ENCODE measurements at regions not wholly inside any gene's neighbourhood (a gene's known extent, or its start where the extent isn't known, plus 50 kb on each side); places are given as distances from the start of the nearest gene placed in this dataset.
"Not testable (repeated sequence)": the region's sequence is repeated elsewhere in the genome, so short reads cannot be mapped to it uniquely, and the experiment has no call there.

DNA sequence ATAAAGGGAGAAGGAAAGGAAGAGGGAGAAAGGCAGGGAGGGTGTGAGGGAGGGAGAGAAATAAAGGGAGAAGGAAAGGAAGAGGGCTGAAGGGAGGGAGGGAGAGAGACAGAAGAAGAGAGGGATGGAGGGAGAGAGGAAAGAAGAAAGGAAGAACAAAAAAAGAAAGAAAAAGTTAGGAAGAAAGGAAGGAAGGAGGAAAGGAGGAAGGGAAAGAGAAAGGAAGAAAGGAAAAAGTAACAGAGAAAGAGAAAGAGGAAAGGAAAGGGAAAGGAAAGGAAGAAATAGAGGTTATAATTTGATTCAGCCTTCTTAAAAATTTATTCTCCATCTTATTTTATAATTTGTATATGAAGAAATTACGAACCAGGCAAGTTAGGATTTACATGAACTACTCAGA lies 836.6 kb upstream of the C9orf72 start:
- no peak for DNase-seq (ENCODE audit: low read depth in 2 of 3, low spot score in 2 of 3)

DNA sequence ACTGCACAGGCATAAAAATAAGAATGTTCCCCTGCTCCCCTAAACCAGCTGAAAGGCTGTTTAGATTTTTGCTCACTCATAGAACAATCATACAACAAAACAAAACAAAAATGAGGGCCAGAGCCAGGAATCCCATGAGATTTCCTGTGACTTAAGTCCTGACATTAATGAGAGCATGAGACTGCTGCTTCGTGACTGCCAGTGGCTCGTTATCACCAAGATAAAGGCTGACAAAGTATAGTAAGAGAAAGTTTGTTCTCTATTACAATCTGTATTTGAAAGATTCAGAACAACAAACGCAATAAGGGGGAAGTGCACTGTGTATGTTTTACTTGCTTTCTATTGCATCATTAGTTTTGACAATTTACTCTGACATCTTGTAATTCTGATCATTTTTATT lies 837.1 kb upstream of the C9orf72 start:
- no peak for DNase-seq (ENCODE audit: low read depth in 2 of 3, low spot score in 2 of 3)

DNA sequence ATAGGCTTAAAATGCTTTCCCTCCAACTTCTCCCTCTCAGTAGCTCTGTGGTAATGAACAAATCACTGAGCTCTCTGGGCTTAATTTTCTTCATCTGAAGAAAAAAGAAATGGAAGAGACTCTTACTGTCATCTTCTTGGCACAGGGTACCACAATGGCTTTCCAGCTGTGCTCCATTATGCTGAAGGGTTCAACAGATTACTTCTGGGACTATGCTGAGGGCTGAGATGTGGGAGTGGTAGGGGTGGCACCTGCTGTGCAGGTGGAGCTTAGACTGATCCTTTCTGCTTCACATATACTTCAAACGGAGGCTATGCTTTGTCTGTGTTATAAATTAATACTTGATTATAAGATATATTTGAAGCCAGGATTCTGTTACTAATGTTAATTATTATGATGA lies 840.2 kb upstream of the C9orf72 start:
- no peak for DNase-seq (ENCODE audit: low read depth in 2 of 3, low spot score in 2 of 3)

DNA sequence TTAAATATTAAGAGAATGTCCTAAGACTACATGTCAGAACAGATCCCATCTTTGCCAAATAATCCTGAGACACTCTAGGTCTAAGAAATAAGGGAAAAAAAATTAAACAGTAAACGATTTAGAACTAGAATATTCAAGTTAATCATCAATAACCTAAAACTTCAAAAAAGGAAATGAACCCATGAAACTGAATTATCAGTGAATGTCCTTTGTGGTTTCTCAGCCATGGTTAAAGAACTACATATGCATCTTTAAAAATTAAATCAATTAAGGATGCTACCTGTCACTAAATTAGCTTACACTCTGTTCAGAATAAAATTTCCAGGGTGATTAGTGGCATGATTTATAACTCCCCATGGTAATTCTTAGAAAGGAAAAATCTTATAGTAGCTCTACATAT lies 850.0 kb upstream of the C9orf72 start:
- DNase-seq (ENCODE audit: low read depth in 2 of 3, low spot score in 2 of 3), result no peak

DNA sequence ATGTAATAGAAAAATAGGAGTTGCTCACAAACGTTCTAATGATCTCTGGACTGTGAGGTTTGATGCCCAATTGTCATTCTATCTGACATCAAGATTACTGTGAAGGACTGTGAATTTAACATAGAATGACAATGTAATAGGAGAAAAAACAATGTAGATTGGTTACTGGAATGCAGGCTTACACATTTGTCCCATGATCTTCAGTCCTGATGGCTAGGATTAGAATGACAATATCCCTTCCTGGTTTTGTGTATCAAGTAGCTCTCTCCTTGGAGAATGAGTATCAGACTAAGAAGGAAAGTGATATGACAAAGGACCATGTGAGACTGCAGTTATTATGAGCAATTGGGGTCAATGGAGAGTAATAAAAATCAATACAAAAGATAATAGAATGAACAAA lies 862.2 kb upstream of the C9orf72 start:
- no peak for DNase-seq (ENCODE audit: low read depth in 2 of 3, low spot score in 2 of 3)

DNA sequence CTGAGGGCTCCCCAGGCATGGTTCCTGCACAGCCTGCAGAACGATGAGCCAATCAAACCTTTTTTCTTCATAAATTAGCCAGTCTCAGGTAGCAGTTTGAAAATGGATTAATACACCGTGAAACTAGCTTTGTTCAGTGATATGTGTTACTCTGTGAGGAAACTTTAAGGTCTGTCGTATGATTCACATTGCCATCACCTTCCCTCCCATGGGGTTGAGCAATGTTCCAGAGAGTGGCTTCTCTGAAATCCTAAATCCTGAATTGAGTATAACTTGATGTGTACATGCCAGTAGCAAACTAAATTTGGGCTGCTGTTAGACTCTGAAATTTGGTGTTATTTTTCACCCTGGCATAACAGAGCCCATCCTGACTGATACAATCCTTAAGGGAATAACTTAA lies 866.4 kb upstream of the C9orf72 start:
- no peak for DNase-seq (ENCODE audit: low read depth in 2 of 3, low spot score in 2 of 3)

DNA sequence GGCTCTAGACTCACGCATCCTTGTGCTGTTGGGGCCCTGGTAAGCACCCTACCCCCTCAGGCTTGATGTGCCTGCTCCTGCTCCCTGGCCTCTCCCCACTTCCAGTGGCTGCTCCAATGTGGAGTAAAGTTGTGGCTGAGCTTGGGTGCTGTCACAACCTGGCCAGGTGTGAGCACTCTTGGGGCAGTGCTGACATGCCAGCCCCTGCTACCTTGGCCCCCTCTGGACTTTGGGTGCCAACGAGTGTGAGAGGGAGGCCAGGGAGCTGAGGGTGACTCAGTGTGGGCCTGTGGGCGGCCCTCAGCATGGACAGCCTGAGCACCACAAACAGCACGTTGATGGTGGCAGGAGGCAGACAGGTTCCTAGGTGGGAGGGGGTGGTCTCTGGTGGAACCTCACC lies 870.2 kb upstream of the C9orf72 start:
- DNase-seq (ENCODE audit: low read depth in 2 of 3, low spot score in 2 of 3), result no peak

DNA sequence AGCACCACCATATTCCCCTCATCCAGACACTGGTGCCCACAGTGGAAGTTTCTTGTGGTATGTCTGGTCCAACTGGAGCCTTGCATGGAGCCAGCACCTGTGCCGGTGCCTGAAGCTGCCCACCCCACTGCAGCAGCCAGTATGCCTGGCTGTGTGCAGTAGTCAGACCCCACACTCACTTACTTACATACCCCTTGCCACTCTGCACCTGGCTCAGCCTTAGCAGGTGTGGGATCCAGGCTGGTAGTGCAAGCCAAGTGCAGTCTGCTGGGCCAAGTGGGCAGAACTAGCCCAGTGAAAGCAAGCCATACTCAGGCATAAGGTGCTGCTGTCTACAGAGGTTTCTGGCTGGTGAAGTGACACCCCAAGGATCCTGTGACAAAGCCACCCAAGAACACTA lies 871.4 kb upstream of the C9orf72 start:
- DNase-seq (ENCODE audit: low read depth in 2 of 3, low spot score in 2 of 3), result no peak

DNA sequence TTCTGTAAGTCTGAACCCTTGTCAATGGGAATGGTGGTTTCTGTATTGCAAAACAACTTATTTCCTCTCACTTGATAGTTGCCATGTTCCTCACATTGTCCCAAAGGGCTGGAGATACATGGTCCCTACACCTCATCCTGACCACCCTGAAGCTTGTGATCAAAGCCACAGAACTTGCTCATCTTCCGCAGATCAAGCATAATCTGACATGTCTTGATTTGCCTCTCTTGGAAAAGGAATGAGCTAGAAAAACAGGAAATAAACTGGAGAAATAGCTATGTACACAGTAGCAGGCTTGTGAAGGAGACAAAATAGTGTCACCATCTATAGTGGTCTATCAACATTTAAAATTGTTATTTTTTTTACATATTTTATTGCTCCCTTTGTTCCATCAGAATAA lies 871.9 kb upstream of the C9orf72 start:
- DNase-seq (ENCODE audit: low read depth in 2 of 3, low spot score in 2 of 3), result no peak

DNA sequence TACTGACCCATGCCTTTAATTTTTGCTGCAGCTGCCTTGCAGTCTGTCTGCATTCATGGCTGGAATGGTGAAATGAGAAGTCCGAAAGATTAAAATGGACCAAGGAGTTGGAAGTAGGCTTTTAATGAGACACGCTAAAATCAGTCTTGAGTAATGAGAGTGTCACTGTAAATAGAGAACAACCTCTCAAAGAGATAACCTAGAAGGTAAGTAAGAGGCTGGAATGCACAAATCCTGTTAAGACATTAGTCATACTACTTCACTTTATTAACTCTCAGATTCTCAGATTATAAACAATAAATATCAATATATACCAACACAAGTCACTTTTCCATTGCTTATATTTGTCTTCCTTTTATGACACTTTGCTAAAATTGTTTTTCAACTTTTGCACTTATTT lies 880.6 kb upstream of the C9orf72 start:
- no peak for DNase-seq (ENCODE audit: low read depth in 2 of 3, low spot score in 2 of 3)

DNA sequence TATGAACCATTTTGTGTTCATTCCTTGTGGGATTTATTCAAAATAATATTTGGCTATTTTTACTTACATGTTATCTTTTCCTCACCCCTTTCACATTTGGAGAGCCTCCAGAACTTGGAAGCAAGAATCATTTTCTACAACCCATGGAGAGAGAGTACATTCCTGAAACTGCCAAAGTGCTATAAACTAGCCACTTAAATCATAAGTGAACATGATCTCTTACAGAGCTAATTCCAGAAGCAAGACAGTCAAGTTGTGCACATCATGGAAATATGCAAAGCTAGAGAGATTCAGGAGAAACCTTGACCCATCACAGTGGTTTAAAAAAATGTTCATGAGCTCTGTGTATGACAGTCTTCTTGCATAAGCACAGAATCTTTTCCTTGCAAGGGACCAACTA lies 883.6 kb upstream of the C9orf72 start:
- no peak for DNase-seq (ENCODE audit: low read depth in 2 of 3, low spot score in 2 of 3)

DNA sequence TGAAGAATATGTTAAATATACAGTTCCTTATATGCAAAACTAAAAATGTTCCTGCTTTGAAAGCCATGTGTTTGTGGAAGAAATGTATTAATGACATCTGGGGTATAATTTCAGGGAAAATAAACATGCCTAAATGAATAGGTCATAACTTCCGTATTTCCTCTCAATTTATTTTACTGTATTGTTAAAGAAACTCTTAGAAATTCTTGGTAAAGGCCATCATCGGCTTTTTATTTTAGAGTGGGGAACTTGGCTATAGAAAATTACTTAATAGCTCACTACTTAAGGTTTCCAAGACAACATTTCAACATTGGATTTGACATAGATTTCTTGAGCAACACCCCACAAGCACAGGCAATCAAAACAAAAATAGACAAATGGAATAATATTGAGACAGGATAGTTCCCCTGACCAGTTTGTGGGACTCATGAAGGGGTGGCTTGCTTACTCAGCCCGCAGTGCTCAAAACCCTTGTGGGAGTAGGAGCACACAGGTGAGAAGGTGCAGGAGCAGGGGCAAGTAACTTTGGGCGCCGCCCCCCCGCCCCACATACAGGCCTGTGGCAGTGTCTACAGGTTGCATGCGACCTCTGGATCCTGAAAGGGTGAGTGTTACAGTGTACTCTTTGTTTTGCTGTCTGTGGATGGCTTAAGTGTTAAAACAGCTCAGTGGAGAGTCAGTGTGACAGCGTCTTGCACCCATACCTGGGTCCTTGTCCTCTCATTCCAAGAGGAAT lies 891.4 kb upstream of the C9orf72 start:
- DNase-seq (ENCODE audit: low read depth in 2 of 3, low spot score in 2 of 3), result no peak

DNA sequence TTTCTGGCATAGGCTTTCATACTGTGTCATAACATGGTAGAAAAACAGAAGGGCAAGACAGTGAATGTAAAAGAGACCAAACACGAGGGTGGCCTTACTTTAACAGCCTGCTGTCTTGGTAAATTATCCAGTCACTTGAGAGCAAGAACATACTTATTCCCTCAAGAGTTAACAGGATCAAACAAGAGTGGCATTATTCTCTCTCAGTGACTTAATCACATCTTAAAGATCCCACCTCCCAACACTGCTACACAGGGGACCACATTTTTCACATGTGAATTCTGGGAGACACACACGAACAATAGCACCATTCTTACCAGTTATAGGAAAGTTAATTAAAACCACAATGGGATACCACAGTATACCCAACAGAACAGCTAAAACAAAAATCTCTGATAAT lies 898.0 kb upstream of the C9orf72 start:
- DNase-seq (ENCODE audit: low read depth in 2 of 3, low spot score in 2 of 3), result no peak

DNA sequence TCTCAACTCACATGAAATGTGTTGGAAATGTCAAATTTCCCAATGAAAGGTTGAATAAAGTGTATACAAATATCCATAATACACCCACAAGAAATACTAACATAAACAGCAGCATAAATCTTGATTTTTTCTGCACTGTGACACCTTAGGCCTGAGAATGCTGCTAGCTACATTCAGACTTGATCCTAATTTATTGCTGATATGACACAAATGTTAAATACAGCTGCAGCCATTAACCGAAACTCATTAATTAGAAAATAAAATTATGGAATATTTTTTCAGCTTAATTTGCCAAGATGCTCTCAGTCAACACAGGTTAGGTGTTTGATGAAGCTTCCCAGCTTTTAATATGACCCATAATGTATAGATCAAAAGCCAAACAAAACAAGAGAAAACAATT lies 914.3 kb upstream of the C9orf72 start:
- DNase-seq (ENCODE audit: low read depth in 2 of 3, low spot score in 2 of 3), result no peak

DNA sequence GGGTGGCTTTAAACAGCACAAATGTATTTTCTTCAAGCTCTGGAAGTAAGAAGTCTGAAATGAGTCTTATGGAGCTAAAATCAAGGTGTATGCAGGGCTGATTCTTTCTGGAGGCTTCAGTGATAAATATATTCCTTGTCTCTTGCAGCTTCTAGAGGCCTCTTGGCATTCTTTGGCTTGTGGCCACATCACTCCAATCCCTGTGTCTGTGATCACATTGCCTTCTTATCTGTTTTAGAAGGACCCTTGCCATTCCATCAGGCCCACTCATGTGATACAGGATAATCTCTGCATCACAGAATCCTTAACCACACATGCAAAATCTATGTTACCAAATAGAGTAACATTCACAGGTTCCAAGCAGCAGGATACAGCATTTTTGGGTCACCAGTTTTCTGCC lies 917.8 kb upstream of the C9orf72 start:
- DNase-seq (ENCODE audit: low read depth in 2 of 3, low spot score in 2 of 3), result no peak

DNA sequence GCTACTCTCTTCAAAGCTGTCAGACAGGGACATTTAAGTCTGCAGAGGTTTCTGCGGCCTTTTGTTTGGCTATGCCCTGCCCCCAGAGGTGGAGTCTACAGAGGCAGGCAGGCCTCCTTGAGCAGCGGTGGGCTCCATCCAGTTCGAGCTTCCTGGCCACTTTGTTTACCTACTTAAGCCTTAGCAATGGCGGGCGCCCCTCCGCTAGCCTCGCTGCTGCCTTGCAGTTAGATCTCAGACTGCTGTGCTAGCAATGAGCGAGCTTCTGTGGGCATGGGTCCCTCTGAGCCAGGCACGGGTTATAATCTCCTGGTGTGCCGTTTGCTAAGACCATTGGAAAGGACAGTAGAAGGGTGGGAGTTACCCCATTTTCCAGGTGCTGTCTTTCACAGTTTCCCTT lies 924.9 kb upstream of the C9orf72 start:
- not testable (repeated sequence) for DNase-seq (ENCODE audit: low read depth in 2 of 3, low spot score in 2 of 3)

DNA sequence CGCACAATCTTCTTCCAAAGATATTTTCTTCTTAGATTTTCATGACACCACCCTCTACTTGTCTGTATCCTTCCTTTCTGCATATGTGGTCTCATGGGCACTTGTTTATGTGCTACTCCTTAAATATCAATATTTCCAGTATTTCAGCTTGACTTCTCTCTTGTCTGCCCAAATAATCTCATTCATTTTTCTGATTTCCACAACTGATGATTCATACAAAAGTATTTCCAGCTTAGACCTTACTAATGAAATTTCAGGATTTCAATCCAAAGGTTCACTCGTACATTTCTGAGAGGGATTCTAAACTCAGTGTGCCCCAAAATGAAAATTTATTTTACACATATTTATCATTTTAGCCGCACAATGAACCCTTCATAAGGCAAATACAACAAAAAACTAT lies 928.9 kb upstream of the C9orf72 start:
- DNase-seq (ENCODE audit: low read depth in 2 of 3, low spot score in 2 of 3), result no peak

DNA sequence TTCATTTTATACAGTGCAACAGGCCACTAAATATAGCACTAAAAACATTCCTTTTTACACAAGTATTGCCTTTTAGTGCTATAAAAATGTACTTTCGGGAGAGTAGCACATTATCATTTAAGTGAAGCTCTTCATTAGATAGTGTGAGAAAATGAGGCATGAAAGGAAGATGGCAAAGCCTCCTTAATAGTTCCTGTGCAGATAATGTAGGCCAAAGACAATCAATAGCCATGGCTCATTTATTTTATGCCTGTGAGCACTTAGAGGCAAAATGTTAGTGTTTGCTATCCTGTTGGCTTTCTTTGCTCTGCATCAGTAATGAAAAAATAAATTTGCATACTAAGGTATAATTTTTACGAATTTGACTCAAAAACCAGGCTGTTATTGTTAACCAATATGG lies 929.5 kb upstream of the C9orf72 start:
- DNase-seq (ENCODE audit: low read depth in 2 of 3, low spot score in 2 of 3), result no peak

DNA sequence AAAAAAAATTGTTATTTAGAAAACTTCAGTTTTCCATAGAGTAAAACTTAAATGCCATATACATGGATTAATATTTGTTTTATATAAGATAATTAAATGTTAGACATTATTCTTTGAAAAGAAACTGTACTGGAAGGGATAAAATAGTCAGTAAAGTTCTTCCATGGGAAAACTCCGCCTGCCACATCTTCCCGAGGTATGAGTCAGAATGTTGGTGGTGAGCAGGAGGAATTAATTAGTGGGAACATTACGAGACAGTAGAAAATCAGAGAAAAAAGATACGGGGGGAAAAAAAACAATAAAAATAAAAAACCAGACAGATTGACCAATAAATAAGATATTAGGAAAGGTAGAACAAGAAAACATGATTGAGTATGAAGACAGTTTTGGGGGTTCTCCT lies 930.3 kb upstream of the C9orf72 start:
- no peak for DNase-seq (ENCODE audit: low read depth in 2 of 3, low spot score in 2 of 3)

DNA sequence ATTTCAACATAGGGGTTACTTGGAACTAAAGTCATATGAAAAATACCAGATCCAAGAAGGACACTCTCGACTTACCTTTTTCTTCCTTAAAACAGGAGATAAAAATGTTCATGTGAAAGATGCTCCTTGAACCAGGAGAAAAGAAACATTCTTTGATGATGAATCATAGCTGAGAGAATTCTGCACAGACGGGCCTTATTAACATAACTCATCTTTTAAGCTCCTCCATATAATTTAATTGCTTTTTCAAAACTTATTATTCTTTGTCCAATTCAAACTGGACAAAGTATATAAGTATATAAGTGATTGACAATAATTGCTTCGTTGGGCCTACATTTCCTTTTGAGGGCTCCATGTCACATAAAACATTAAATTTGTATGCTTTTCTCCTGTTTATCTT lies 945.2 kb upstream of the C9orf72 start:
- DNase-seq (ENCODE audit: low read depth in 2 of 3, low spot score in 2 of 3), result no peak

DNA sequence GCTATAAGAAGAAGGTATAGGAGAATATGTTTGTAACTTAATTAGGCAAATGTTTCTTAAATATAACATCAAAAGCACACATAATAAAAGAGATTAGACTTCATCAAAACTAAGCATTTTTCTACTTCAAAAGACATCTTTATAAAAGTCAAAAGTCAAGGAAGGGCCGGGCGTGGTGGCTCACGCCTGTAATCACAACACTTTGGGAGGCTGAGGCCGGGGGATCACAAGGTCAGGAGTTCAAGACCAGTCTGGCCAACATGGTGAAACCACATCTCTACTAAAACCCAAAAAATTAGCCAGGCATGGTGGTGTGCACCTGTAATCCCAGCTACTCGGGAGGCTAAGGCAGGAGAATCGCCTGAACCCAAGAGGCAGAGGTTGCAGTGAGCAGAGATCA lies 951.0 kb upstream of the C9orf72 start:
- not testable (repeated sequence) for DNase-seq (ENCODE audit: low read depth in 2 of 3, low spot score in 2 of 3)

DNA sequence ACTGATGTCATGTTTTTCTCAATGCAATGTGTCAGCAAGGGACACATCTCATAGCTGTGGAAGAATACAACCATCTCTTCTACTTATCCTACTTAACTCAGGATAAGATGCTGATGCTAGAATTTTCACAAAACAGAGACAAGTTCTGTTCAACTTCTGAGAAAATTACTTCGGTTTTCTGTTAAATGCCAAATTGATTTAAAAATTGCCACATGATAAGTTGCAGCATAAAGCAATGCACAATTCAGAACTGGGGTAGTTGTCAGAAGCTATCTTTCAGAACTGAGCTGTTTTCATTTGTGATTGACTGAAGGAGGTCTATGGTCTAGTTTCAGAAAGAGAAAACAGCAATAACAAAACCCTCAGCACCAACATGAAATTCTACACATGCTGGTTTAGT lies 954.8 kb upstream of the C9orf72 start:
- no peak for DNase-seq (ENCODE audit: low read depth in 2 of 3, low spot score in 2 of 3)

DNA sequence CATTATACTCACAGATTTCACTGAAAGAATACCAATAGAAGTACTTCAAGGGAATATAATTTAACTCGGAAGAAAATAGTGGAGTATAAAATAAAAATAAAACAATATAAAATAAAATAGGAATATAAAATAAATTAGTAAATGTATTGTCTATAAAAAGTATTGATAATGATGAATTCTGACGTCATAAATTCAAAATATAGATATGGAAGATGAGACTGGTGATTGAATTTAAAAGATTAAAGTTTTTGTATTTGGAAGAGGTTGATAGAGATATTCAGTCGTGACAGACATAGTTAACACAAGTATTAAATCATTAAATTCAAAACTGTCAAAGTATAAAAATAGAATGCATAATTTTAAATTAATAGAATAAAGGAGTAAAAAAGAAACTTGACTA lies 964.9 kb upstream of the C9orf72 start:
- no peak for DNase-seq (ENCODE audit: low read depth in 2 of 3, low spot score in 2 of 3)

All from hematopoietic multipotent progenitor cell (in vitro differentiated cells).